Medulla oblongata (tissue), 1 donor: ENCODE measurements at regions not wholly inside any gene's neighbourhood (a gene's known extent, or its start where the extent isn't known, plus 50 kb on each side); places are given as distances from the start of the nearest gene placed in this dataset.
"Not testable (repeated sequence)": the region's sequence is repeated elsewhere in the genome, so short reads cannot be mapped to it uniquely, and the experiment has no call there.

Source experiments
- DNase-seq: peaks from one replicate; pipeline ENCODE4 v3.0.0-alpha.2; 2015; ENCODE audit errors: extremely low spot score

- no peak for DNase-seq
These were observed 1231.1 kb upstream of the ACO1 start for GRCh38 chr9:31153250-31153840.

GRCh38 chr9:31166516-31166915 is 1217.9 kb upstream of the ACO1 start:
- no peak for DNase-seq

- DNase-seq, result no peak
These were observed 1216.3 kb upstream of the ACO1 start for GRCh38 chr9:31168161-31168560.

- DNase-seq, result no peak
These were observed 1209.8 kb upstream of the ACO1 start for GRCh38 chr9:31174681-31175080.

GRCh38 chr9:31183866-31184265 is 1200.6 kb upstream of the ACO1 start:
- DNase-seq, result no peak

GRCh38 chr9:31185831-31186230 is 1198.6 kb upstream of the ACO1 start:
- DNase-seq, result no peak

GRCh38 chr9:31188496-31188895 is 1195.9 kb upstream of the ACO1 start:
- DNase-seq, result no peak

GRCh38 chr9:31210978-31211570 is 1173.4 kb upstream of the ACO1 start:
- no peak for DNase-seq

- not testable (repeated sequence) for DNase-seq
These were observed 1154.5 kb upstream of the ACO1 start for GRCh38 chr9:31229976-31230375.

- no peak for DNase-seq
These were observed 1152.0 kb upstream of the ACO1 start for GRCh38 chr9:31232485-31232884.

GRCh38 chr9:31236344-31236743 is 1148.1 kb upstream of the ACO1 start:
- DNase-seq, result no peak

GRCh38 chr9:31243386-31243785 is 1141.1 kb upstream of the ACO1 start:
- no peak for DNase-seq

GRCh38 chr9:31248156-31248555 is 1136.3 kb upstream of the ACO1 start:
- DNase-seq, result no peak

GRCh38 chr9:31251386-31251785 is 1133.1 kb upstream of the ACO1 start:
- no peak for DNase-seq

- DNase-seq, result no peak
These were observed 1130.4 kb upstream of the ACO1 start for GRCh38 chr9:31253800-31254762.

GRCh38 chr9:31255211-31255610 is 1129.2 kb upstream of the ACO1 start:
- DNase-seq, result no peak

- DNase-seq, result no peak
These were observed 1124.6 kb upstream of the ACO1 start for GRCh38 chr9:31259824-31260223.

GRCh38 chr9:31272456-31273295 is 1111.8 kb upstream of the ACO1 start:
- no peak for DNase-seq

- no peak for DNase-seq
These were observed 1109.0 kb upstream of the ACO1 start for GRCh38 chr9:31275419-31275818.

GRCh38 chr9:31290731-31291130 is 1093.7 kb upstream of the ACO1 start:
- no peak for DNase-seq

GRCh38 chr9:31302620-31303418 is 1081.6 kb upstream of the ACO1 start:
- DNase-seq, result no peak
